ENCODE measurements at regions not wholly inside any gene's neighbourhood (a gene's known extent, or its start where the extent isn't known, plus 50 kb on each side); places are given as distances from the start of the nearest gene placed in this dataset.

DNA sequence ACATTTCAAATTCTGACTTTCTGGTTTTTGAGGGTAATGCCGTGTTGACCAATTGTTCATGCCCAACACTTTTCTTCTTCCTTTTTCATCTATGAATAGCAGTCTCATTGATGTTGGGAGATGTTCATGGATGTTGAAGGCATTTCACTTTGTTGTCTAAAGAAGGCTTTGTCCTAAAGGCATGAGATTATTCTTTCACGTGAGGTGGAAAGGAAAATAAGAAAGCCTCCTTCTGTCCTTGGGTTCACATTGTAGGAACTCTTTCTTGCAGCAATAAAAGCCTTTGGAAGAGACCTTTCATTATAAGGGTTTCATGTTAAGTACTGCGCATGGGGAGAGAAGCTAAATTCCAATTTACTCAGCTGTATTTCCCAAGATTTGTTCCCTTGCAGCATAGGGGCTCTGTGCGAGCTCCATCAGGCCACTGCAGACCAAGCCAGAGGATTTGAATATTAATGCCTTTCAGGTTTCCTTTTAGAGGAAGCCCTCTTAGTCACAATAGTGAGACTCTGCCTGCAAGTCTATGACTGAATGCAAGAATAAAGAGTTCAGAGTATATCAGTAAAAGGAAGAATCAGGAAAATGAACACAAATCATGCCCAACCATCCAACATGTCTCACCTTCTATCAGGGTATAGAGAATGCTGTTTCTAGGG is 274.6 kb downstream of the TMEM38B start:
- Histone ChIP-seq H3K4me1 (ENCODE audit: insufficient read depth, low read length, poor library complexity, severe bottlenecking) (peaks cover under 1% of the 10 kb centered on the region), H3K9me2 (replicated peaks; ENCODE audit: low read depth, low read length) (no peaks in the 10 kb centered on the region), H3K27me3 (ENCODE audit: insufficient read depth, low read length, poor library complexity, severe bottlenecking) (no peaks in the 10 kb centered on the region), H3F3A (ENCODE audit: low read depth) (0 out of 2 replicates have a peak, but pooled peaks cover 4% of the 10 kb centered on the region), H3K4me3 (ENCODE audit: low read length, poor library complexity, severe bottlenecking) (no peak overlapping the region), H3K79me2 (ENCODE audit: insufficient read depth, low read length) (no peaks in the 10 kb centered on the region), H4K20me1 (ENCODE audit: insufficient read depth, low read length, poor library complexity, severe bottlenecking) (no peaks in the 10 kb centered on the region), H2AFZ (ENCODE audit: low read length) (no peak overlapping the region), H3K9me3 (ENCODE audit: insufficient read depth, low read depth, low read length) (no peaks in the 10 kb centered on the region), H3K36me3 (ENCODE audit: insufficient read depth, low read length) (no peaks in the 10 kb centered on the region), H3K4me2 (ENCODE audit: low read depth, low read length, poor library complexity, severe bottlenecking) (no peak overlapping the region), H3K9ac (ENCODE audit: low read depth, low read length, poor library complexity, severe bottlenecking) (no peak overlapping the region)
- TF ChIP-seq EZH2phosphoT487 (IDR thresholded peaks at IDR 0.05; ENCODE audit: borderline replicate concordance), result no peak

DNA sequence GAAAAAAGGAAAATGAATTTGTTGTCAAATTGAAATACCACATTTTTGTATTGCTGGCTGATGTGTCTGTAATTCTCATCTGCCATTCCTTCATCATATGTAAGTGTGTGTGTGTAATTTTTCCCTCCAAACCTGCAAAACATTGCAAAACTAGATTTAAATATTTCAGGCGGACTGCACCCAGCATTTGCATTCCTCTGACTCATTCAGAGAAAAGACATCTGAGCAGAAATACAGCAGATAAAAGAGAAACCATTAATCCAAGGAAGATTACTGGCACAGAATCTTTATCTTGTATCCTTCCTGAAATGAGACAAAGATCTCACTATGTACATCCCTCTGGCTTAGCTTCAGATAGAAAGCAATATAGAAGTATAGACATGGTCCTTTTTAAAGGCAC is 275.3 kb downstream of the TMEM38B start:
- no peak overlapping the region for H3K9ac ChIP-seq (ENCODE audit: low read depth, low read length, poor library complexity, severe bottlenecking)

DNA sequence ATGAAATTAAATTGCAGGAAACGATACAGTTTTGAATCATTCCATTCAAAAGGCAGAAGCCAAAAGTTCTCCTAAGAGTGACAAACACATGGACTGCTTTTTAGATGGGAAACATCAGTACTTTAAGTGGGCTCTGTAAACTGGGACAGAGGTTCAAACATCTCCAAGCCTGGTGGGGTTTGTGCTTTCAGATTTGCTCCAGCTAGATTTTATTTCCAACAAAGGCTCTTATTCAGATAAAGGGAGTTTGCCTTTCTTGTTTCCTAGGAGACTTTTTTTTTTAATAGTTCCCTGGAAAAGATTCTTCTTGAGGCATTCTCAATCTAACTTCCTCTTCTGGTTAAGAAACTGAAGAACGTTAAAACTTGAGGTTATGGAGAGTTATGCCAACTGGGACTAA is 277.6 kb downstream of the TMEM38B start:
- H3K9me3 ChIP-seq (ENCODE audit: insufficient read depth, low read depth, low read length), result no peaks in the 10 kb centered on the region
- H3K79me2 ChIP-seq (ENCODE audit: insufficient read depth, low read length), result no peaks in the 10 kb centered on the region
- TF ChIP-seq EZH2phosphoT487 (IDR thresholded peaks at IDR 0.05; ENCODE audit: borderline replicate concordance), result no peak
- TF ChIP-seq, protein P1, sequence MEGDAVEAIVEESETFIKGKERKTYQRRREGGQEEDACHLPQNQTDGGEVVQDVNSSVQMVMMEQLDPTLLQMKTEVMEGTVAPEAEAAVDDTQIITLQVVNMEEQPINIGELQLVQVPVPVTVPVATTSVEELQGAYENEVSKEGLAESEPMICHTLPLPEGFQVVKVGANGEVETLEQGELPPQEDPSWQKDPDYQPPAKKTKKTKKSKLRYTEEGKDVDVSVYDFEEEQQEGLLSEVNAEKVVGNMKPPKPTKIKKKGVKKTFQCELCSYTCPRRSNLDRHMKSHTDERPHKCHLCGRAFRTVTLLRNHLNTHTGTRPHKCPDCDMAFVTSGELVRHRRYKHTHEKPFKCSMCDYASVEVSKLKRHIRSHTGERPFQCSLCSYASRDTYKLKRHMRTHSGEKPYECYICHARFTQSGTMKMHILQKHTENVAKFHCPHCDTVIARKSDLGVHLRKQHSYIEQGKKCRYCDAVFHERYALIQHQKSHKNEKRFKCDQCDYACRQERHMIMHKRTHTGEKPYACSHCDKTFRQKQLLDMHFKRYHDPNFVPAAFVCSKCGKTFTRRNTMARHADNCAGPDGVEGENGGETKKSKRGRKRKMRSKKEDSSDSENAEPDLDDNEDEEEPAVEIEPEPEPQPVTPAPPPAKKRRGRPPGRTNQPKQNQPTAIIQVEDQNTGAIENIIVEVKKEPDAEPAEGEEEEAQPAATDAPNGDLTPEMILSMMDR (conservative IDR thresholded peaks at IDR 0.05; ENCODE audit: low read length), result no peak
- 0 out of 2 replicates have a peak, but pooled peaks cover 4% of the 10 kb centered on the region for H3F3A ChIP-seq (ENCODE audit: low read depth)
- no peaks in the 10 kb centered on the region for H3K9me2 ChIP-seq (replicated peaks; ENCODE audit: low read depth, low read length)
- no peaks in the 10 kb centered on the region for H3K4me1 ChIP-seq (ENCODE audit: insufficient read depth, low read length, poor library complexity, severe bottlenecking)
- H3K36me3 ChIP-seq (ENCODE audit: insufficient read depth, low read length), result no peaks in the 10 kb centered on the region
- no peak overlapping the region for H3K4me3 ChIP-seq (ENCODE audit: low read length, poor library complexity, severe bottlenecking)
- H3K27me3 ChIP-seq (ENCODE audit: insufficient read depth, low read length, poor library complexity, severe bottlenecking), result no peaks in the 10 kb centered on the region
- H3K9ac ChIP-seq (ENCODE audit: low read depth, low read length, poor library complexity, severe bottlenecking), result no peak overlapping the region
- H4K20me1 ChIP-seq (ENCODE audit: insufficient read depth, low read length, poor library complexity, severe bottlenecking), result no peaks in the 10 kb centered on the region
- no peak overlapping the region for H3K4me2 ChIP-seq (ENCODE audit: low read depth, low read length, poor library complexity, severe bottlenecking)
- no peak overlapping the region for H2AFZ ChIP-seq (ENCODE audit: low read length)

More for the DNA sequence above, 275.3 kb downstream of the TMEM38B start:
- Histone ChIP-seq H3K79me2 (ENCODE audit: insufficient read depth, low read length) (no peaks in the 10 kb centered on the region), H2AFZ (ENCODE audit: low read length) (no peak overlapping the region), H3K4me3 (ENCODE audit: low read length, poor library complexity, severe bottlenecking) (no peak overlapping the region), H3F3A (ENCODE audit: low read depth) (0 out of 2 replicates have a peak, but pooled peaks cover 4% of the 10 kb centered on the region), H3K4me1 (ENCODE audit: insufficient read depth, low read length, poor library complexity, severe bottlenecking) (no peaks in the 10 kb centered on the region), H3K4me2 (ENCODE audit: low read depth, low read length, poor library complexity, severe bottlenecking) (no peak overlapping the region), H3K9me3 (ENCODE audit: insufficient read depth, low read depth, low read length) (no peaks in the 10 kb centered on the region), H4K20me1 (ENCODE audit: insufficient read depth, low read length, poor library complexity, severe bottlenecking) (no peaks in the 10 kb centered on the region), H3K36me3 (ENCODE audit: insufficient read depth, low read length) (no peaks in the 10 kb centered on the region), H3K9me2 (replicated peaks; ENCODE audit: low read depth, low read length) (no peaks in the 10 kb centered on the region), H3K27me3 (ENCODE audit: insufficient read depth, low read length, poor library complexity, severe bottlenecking) (no peaks in the 10 kb centered on the region)
- TF ChIP-seq EZH2phosphoT487 (IDR thresholded peaks at IDR 0.05; ENCODE audit: borderline replicate concordance), result no peak
- TF ChIP-seq, protein P1 (conservative IDR thresholded peaks at IDR 0.05; ENCODE audit: low read length), result no peak

Data from Loucy (cell line).